ENCODE measurements at regions not wholly inside any gene's neighbourhood (a gene's known extent, or its start where the extent isn't known, plus 50 kb on each side); places are given as distances from the start of the nearest gene placed in this dataset.
A peak's percentile ranks its signal among the peaks of the same experiment; 100 is the strongest.

DNA sequence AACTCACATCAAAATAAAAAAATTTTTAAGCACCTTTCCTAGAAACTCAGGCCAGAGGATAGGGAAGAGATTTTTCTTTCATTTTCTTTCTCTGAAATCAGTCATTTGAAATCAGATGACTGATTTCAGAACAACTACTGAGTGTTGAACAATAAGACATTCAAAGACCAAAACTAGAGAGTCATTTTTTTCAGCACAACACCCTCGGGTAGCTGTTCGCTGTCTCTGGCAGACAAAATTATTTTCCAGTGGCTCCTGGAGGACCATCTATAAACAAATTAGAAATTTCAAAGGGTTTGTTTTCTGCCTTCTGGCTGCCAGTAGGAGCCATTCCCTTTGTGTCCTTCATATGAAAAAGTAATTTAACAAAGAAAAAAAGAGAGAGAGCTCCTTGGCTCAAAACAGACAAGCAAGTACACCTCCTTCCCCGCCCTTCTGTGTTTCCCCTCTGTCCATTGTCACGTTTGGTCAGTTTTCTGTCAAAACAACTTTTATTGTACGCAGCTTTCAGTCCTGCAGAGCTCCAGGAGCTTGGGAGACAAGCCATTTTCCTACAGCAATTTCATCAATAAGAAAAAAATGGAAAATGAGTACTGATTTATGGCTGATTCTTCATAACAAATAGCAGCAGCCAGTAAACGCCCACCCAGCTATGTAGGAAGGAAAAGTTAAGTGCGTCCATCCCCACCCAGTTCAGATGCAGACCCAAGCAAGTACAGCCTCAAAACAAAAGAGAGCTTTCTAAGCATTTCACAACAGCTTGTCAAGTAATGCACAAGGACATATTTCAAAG is 405.2 kb downstream of the ZNF608 start:
- DNase-seq (ENCODE audit: low read depth), result peak; percentile 17

DNA sequence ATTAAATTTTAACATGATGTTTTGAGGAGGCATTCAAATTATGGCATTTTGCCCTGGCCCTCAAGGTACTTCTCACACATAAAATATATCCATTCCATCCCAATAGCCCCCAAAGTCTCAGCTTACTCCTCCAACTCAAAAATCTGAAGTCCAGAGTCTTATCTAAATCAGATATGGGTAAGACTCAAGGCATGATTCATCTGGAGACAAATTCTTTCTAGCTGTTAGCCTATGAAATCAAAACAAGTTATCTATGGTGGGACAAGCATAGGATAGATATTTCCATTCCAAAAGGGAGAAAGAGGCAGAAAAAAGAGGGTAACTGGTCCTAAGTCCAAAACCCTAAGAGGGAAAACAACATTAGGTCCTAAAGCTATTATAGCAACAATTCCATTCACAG is 408.4 kb downstream of the ZNF608 start:
- TF ChIP-seq, protein P1, sequence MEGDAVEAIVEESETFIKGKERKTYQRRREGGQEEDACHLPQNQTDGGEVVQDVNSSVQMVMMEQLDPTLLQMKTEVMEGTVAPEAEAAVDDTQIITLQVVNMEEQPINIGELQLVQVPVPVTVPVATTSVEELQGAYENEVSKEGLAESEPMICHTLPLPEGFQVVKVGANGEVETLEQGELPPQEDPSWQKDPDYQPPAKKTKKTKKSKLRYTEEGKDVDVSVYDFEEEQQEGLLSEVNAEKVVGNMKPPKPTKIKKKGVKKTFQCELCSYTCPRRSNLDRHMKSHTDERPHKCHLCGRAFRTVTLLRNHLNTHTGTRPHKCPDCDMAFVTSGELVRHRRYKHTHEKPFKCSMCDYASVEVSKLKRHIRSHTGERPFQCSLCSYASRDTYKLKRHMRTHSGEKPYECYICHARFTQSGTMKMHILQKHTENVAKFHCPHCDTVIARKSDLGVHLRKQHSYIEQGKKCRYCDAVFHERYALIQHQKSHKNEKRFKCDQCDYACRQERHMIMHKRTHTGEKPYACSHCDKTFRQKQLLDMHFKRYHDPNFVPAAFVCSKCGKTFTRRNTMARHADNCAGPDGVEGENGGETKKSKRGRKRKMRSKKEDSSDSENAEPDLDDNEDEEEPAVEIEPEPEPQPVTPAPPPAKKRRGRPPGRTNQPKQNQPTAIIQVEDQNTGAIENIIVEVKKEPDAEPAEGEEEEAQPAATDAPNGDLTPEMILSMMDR (conservative IDR thresholded peaks at IDR 0.05; ENCODE audit: control insufficient read depth, insufficient read depth, low read depth, low read length), result no peak
- no peak overlapping the region for H3K4me3 ChIP-seq (ENCODE audit: control insufficient read depth, low read depth, low read length)
- no peak for DNase-seq (ENCODE audit: low read depth)

More for the DNA sequence above, 405.2 kb downstream of the ZNF608 start:
- no peak overlapping the region for H3K4me3 ChIP-seq (ENCODE audit: control insufficient read depth, low read depth, low read length)
- TF ChIP-seq, protein P1 (conservative IDR thresholded peaks at IDR 0.05; ENCODE audit: control insufficient read depth, insufficient read depth, low read depth, low read length), result no peak

DNA sequence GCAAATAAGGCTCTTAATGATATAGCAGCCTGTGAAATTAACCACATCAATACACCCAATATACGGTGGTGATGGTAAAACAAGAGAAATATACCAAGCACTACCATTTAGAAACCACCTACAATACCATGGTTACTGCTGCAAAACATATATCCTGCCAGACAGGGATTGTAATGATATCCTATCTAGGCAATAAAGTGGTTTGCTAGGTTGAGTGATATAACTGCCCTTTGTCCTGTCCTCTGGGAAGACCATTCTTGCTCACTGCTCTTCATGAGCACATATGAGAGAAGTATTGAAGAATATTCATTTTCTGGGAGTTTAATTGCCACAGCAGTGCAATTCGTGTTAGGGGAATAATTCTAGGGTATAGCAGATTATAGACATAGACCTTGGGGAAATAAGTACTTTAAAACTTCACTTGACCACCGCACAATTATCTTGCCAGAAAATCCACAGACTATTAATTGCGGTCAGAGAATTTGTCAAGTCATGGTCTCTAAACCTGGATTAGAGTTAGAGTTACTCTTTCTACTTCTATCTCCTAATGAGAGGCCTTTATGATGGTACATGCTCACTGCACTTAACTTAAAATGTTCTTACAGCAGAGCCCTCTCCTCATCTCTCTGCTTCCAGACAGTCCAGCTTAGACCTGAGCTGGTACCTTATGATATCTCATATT is 413.0 kb downstream of the ZNF608 start:
- no peak overlapping the region for H3K4me3 ChIP-seq (ENCODE audit: control insufficient read depth, low read depth, low read length)
- TF ChIP-seq, protein P1 (conservative IDR thresholded peaks at IDR 0.05; ENCODE audit: control insufficient read depth, insufficient read depth, low read depth, low read length), result no peak
- DNase-seq (ENCODE audit: low read depth), result no peak

DNA sequence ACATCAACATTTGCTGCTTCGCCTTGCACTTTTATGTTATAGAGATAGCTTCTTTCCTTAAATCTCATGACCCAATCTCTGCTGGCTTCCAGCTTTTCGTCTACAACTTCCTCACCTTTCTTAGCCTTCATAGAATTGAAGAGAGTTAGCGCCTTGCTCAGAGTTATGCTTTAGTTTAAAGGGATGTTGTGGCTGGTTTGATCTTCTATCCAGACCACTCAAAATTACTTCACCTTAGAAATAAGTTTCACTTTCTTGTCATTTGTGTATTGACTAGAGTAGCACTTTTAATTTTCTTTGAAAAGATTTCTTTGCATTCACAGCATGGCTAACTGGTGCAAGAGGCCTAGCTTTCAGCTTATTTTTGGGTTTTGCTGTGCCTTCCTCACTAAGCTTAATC is 414.2 kb downstream of the ZNF608 start:
- TF ChIP-seq, protein P1 (conservative IDR thresholded peaks at IDR 0.05; ENCODE audit: control insufficient read depth, insufficient read depth, low read depth, low read length), result no peak
- no peak overlapping the region for H3K4me3 ChIP-seq (ENCODE audit: control insufficient read depth, low read depth, low read length)
- DNase-seq (ENCODE audit: low read depth), result no peak

DNA sequence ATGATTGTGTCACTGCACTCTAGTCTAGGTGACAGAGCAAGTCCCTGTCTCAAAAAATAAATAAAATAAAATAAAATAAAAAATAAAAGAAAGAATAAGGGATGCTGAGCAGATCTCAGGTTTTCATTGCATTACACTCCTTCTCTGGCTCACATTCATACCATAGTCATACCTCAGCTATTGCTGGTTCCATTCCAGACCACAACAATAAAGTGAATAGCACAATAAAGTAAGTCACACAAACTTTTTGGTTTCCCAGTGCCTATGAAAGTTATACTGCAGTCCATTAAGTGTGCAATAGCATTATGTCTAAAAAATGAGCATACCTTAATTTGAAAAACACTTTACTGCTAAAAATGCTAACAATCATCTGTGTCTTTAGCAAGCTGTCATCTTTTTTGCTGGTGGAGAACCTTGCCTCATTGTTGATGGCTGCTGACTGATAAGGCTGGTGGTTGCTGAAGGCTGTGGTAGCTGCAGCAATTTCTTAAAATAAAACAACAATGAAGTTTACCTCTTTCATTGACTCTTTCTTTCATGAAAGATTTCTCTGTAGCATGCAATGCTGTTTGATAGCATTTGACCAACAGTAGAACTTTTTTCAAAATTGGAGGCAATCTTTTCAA is 415.7 kb downstream of the ZNF608 start:
- DNase-seq (ENCODE audit: low read depth), result peak; percentile 54
- no peak overlapping the region for H3K4me3 ChIP-seq (ENCODE audit: control insufficient read depth, low read depth, low read length)
- TF ChIP-seq, protein P1 (conservative IDR thresholded peaks at IDR 0.05; ENCODE audit: control insufficient read depth, insufficient read depth, low read depth, low read length), result no peak

DNA sequence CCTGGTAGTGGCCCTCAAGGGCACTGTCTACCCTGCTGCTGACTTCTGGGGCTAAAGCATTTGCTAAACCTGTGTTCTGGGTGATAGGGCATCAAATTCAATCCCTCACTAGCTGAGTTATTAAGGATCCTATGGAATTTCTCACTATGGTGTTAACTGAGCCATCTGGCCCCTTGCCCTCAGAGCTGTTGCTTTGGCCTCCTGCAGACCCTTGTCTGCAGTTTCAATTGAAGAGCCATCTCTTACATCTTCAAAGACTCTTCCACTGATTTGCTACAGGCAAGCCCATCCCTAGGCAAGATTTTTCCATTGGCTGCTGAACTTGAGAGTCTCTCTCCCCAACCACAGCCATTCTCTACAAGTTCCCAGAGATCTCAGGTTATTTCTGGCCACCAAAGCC is 418.2 kb downstream of the ZNF608 start:
- DNase-seq (ENCODE audit: low read depth), result no peak
- TF ChIP-seq, protein P1 (conservative IDR thresholded peaks at IDR 0.05; ENCODE audit: control insufficient read depth, insufficient read depth, low read depth, low read length), result no peak
- no peak overlapping the region for H3K4me3 ChIP-seq (ENCODE audit: control insufficient read depth, low read depth, low read length)

Data from fibroblast of mammary gland (primary cell).